IgD-negative memory B cell (primary cell): ENCODE measurements at regions not wholly inside any gene's neighbourhood (a gene's known extent, or its start where the extent isn't known, plus 50 kb on each side); places are given as distances from the start of the nearest gene placed in this dataset.
"Not testable (repeated sequence)": the region's sequence is repeated elsewhere in the genome, so short reads cannot be mapped to it uniquely, and the experiment has no call there.

Experiments used
- H3K27ac Mint-ChIP-seq, 3 donors: one replicate each; pipeline ENCODE4 v1.8.0; 2020 to 2022; ENCODE audit warnings: mild to moderate bottlenecking in 3 of 3, mixed read lengths in 3 of 3, moderate library complexity in 1 of 3
- H3K27me3 Mint-ChIP-seq: one replicate; pipeline ENCODE4 v1.8.0; 2021; ENCODE audit warnings: mixed read lengths
- H3K36me3 Mint-ChIP-seq: one replicate; pipeline ENCODE4 v1.8.0; 2020; ENCODE audit warnings: mild to moderate bottlenecking, mixed read lengths
- H3K4me1 Mint-ChIP-seq, 3 donors: one replicate each; pipeline ENCODE4 v1.8.0; 2020 to 2022; ENCODE audit warnings: mixed read lengths in 3 of 3, mild to moderate bottlenecking in 1 of 3
- H3K4me3 Mint-ChIP-seq, 4 donors: one replicate each; pipeline ENCODE4 v1.8.0; 2020 to 2022; ENCODE audit warnings: mild to moderate bottlenecking in 4 of 4, mixed read lengths in 4 of 4, moderate library complexity in 3 of 4
- H3K9me3 Mint-ChIP-seq, 3 donors: one replicate each; pipeline ENCODE4 v1.8.0; 2020 to 2021; ENCODE audit warnings: mixed read lengths in 3 of 3, mild to moderate bottlenecking in 1 of 3

DNA sequence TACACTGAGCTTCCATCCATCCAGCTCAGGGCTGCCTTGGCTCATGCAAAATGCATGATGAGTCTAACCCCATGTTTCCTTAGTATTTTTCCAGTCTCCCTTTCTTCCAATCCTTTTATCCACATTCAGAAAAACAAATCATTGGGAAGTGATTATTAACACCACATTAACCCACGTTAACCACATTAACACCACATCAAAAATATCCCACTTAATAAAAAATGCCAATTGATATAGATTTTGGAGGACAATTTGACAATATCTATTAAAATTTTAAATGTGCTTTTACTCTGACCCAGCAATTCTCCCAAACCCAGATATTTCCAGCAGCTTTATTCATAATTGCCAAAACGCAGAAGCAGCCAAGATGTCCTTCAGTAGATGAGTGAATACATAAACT lies 75.6 kb upstream of the SRD5A3 start:
- peaks cover 0 to 2% (median 0%) of the 10 kb centered on the region in 3 donors for H3K9me3 Mint-ChIP-seq
- no peaks in the 10 kb centered on the region for H3K36me3 Mint-ChIP-seq
- no peak overlapping the region for H3K27ac Mint-ChIP-seq
- H3K4me3 Mint-ChIP-seq: no peak overlapping the region
- no peaks in the 10 kb centered on the region for H3K27me3 Mint-ChIP-seq
- no peaks in the 10 kb centered on the region for H3K4me1 Mint-ChIP-seq

GRCh38 chr4:55272102-55272501 lies 73.9 kb upstream of the SRD5A3 start:
- Mint-ChIP-seq H3K27ac (no peak overlapping the region), H3K4me3 (no peak overlapping the region), H3K27me3 (no peaks in the 10 kb centered on the region), H3K4me1 (no peaks in the 10 kb centered on the region), H3K36me3 (no peaks in the 10 kb centered on the region), H3K9me3 (peaks cover 0 to 1% (median 0%) of the 10 kb centered on the region in 3 donors)

- Mint-ChIP-seq H3K9me3 (peaks cover 0 to 1% (median 1%) of the 10 kb centered on the region in 3 donors), H3K27ac (no peak overlapping the region), H3K4me3 (no peak overlapping the region), H3K36me3 (no peaks in the 10 kb centered on the region), H3K4me1 (no peaks in the 10 kb centered on the region), H3K27me3 (no peaks in the 10 kb centered on the region)
Observed at GRCh38 chr4:55272589-55272988, 73.5 kb upstream of the SRD5A3 start.

DNA sequence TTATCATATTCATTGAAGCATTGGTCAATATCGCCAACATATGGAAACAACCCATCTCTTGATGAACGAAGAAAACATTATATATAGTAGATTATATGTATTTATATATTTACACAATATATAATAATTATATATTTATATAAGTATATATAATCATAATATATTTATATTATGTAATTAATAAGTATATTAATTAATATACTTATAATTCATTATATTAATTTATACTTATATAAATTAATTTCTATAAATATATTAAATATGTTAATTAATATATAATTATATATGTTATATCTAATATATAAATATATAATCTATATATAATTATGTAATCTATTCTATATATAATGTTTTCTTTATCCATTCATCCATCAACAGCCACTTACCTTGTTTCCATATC lies 69.0 kb upstream of the SRD5A3 start:
- Mint-ChIP-seq H3K4me3 (no peak overlapping the region), H3K27ac (no peak overlapping the region), H3K9me3 (peaks cover 2 to 6% (median 4%) of the 10 kb centered on the region in 3 donors), H3K36me3 (peaks cover 5% of the 10 kb centered on the region), H3K27me3 (peaks cover 4% of the 10 kb centered on the region), H3K4me1 (no peaks in the 10 kb centered on the region)

GRCh38 chr4:55278316-55278715 lies 67.7 kb upstream of the SRD5A3 start:
- Mint-ChIP-seq H3K4me1 (peaks cover 0 to 2% (median 0%) of the 10 kb centered on the region in 3 donors), H3K4me3 (no peak overlapping the region), H3K27ac (no peak overlapping the region)

DNA sequence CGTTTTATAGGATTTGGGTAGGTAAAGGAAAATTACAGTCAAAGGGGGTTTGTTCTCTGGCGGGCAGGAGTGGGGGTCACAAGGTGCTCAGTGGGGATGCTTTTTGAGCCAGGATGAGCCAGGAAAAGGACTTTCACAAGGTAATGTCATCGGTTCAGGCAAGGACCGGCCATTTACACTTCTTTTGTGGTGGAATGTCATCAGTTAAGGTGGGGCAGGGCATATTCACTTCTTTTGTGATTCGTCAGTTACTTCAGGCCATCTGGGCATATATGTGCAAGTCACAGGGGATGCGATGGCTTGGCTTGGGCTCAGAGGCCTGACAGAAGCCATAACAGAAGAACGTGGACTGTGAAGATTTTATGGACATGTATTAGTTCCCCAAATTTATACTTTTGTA lies 65.6 kb upstream of the SRD5A3 start:
- not testable (repeated sequence) for H3K4me3 Mint-ChIP-seq, H3K36me3 Mint-ChIP-seq, H3K27ac Mint-ChIP-seq, H3K27me3 Mint-ChIP-seq, H3K4me1 Mint-ChIP-seq
- peaks cover 11 to 29% (median 14%) of the 10 kb centered on the region in 3 donors for H3K9me3 Mint-ChIP-seq

More at GRCh38 chr4:55278316-55278715, 67.7 kb upstream of the SRD5A3 start:
- Mint-ChIP-seq H3K9me3 (peaks cover 7 to 16% (median 10%) of the 10 kb centered on the region in 3 donors), H3K27me3 (peaks cover 6% of the 10 kb centered on the region), H3K36me3 (peaks cover 8% of the 10 kb centered on the region)

DNA sequence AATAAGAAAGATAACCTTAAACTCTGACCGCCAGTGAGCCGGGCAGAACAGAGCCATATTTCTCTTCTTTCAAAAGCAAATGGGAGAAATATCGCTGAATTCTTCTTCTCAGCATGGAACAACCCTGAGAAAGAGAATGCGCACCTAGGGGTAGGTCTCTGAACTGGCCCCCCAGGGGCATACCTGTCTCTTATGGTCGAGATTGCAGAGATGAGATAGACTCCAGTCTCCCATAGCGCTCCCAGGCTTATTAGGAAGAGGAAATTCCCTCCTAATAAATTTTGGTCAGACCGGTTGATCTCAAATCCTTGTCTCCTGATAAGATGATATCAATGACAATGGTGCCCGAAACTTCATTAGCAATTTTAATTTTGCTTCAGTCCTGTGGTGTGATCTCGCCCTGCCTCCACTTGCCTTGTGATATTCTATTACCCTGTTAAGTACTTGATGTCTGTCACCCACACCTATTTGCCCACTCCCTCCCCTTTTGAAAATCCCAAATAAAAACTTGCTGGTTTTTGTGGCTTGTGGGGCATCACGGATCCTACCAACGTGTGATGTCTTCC lies 64.8 kb upstream of the SRD5A3 start:
- H3K9me3 Mint-ChIP-seq: peaks cover 11 to 34% (median 16%) of the 10 kb centered on the region in 3 donors
- H3K27me3 Mint-ChIP-seq, H3K4me1 Mint-ChIP-seq, H3K36me3 Mint-ChIP-seq, H3K4me3 Mint-ChIP-seq: not testable (repeated sequence)
- H3K27ac Mint-ChIP-seq: peak overlapping the region in 1 of 3 donors; percentile 69

- peaks cover 8% of the 10 kb centered on the region for H3K27me3 Mint-ChIP-seq
- no peak overlapping the region for H3K27ac Mint-ChIP-seq
- H3K36me3 Mint-ChIP-seq: peaks cover 8% of the 10 kb centered on the region
- peaks cover 9 to 34% (median 14%) of the 10 kb centered on the region in 3 donors for H3K9me3 Mint-ChIP-seq
- H3K4me3 Mint-ChIP-seq: no peak overlapping the region
- H3K4me1 Mint-ChIP-seq: peaks cover 0 to 2% (median 0%) of the 10 kb centered on the region in 3 donors
Observed at GRCh38 chr4:55284331-55284730, 61.7 kb upstream of the SRD5A3 start.

- Mint-ChIP-seq H3K4me1 (no peaks in the 10 kb centered on the region), H3K4me3 (no peak overlapping the region), H3K9me3 (no peaks in the 10 kb centered on the region), H3K36me3 (no peaks in the 10 kb centered on the region), H3K27me3 (peaks cover 9% of the 10 kb centered on the region), H3K27ac (no peak overlapping the region)
Observed at GRCh38 chr4:55291227-55291640, 54.8 kb upstream of the SRD5A3 start.

DNA sequence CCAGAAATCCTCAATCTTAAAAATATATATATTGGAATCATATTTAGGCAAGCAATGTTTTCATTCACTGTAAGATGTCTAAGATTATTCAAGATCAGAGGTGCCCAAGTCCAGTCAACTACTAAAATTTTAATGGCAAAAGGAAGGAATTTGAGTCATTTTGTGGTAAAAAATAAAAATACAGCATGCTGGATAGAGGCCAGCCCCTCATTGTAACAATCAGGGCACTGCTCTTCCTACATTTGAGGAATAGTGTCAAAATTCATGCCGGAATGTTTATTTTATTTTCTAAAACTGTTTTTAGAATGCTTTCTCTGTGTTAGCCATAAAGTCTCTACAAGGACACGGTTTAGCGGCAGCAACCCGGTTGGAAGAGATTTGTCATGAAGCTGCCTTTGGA lies 49.9 kb upstream of the SRD5A3 start:
- no peak overlapping the region for H3K4me3 Mint-ChIP-seq
- peaks cover 0 to 1% (median 0%) of the 10 kb centered on the region in 3 donors for H3K4me1 Mint-ChIP-seq
- H3K27me3 Mint-ChIP-seq: peaks cover 8% of the 10 kb centered on the region
- H3K27ac Mint-ChIP-seq: no peak overlapping the region
- H3K9me3 Mint-ChIP-seq: peaks cover 0 to under 1% (median 0%) of the 10 kb centered on the region in 3 donors
- peaks cover 2% of the 10 kb centered on the region for H3K36me3 Mint-ChIP-seq
